ENCODE measurements at regions not wholly inside any gene's neighbourhood (a gene's known extent, or its start where the extent isn't known, plus 50 kb on each side); places are given as distances from the start of the nearest gene placed in this dataset.
A peak's percentile ranks its signal among the peaks of the same experiment; 100 is the strongest.

- H3K4me1 ChIP-seq (ENCODE audit: control insufficient read depth, insufficient read depth, low read length) = peaks cover 19% of the 10 kb centered on the region
- H3K9ac ChIP-seq (ENCODE audit: low read length) = no peak overlapping the region
- H3K4me3 ChIP-seq (ENCODE audit: low read length) = no peak overlapping the region
- H3K27me3 ChIP-seq (replicated peaks; ENCODE audit: control insufficient read depth, insufficient read depth, low read length) = peaks cover 9% of the 10 kb centered on the region
- no peaks in the 10 kb centered on the region for H3K36me3 ChIP-seq (ENCODE audit: control insufficient read depth, insufficient read depth, low read length, severe bottlenecking)
- no peak for DNase-seq (ENCODE audit: low read depth)
- peaks cover 4% of the 10 kb centered on the region for H3K9me3 ChIP-seq (ENCODE audit: control insufficient read depth, low read length)
Measured at GRCh38 chr19:29118389-29118788, 94.6 kb downstream of the UQCRFS1 start.

DNA sequence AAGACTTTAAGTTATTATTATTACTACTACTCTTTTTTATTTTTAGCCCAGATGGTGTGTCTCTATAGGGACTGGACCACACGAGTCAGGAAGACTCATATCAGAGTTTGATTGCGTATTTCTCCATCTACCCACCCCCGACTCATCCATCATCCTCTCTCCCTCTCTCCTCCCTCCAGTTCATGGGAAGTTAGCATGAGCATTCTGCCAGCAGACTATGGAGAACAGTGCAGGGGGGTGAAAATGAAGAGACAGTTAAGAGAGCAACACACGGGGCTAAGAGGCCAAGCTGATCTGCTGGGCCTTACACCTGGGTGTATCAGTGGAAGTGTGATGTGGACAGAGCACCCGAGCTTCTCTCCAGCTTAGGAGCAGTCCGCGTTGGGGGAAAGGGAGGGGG, 95.0 kb downstream of the UQCRFS1 start:
- H3K9ac ChIP-seq (ENCODE audit: low read length) = no peak overlapping the region

DNA sequence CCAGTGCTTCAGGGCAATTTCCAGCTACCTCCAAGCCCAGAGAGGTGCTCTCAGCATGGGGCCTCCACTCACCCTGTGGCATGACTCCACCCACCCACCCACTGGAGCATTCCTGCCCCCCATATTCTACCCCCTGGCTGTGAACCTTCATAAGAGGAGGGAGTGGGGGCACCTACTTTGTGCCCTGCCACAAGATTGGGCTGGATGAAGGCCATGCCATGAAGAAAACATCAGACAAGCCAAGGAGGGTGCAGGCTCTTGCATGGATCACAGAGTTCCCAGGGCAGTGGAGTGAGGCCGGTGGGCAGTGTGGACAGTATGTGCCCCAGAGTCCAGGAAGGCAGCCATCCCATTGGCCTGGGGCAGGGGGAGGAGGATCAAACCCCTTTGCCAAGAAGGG, 97.8 kb downstream of the UQCRFS1 start:
- no peak for DNase-seq (ENCODE audit: low read depth)
- Histone ChIP-seq H3K9ac (ENCODE audit: low read length) (no peak overlapping the region), H3K36me3 (ENCODE audit: control insufficient read depth, insufficient read depth, low read length, severe bottlenecking) (no peaks in the 10 kb centered on the region), H3K9me3 (ENCODE audit: control insufficient read depth, low read length) (peaks cover 4% of the 10 kb centered on the region), H3K4me3 (ENCODE audit: low read length) (no peak overlapping the region), H3K4me1 (ENCODE audit: control insufficient read depth, insufficient read depth, low read length) (peaks cover 38% of the 10 kb centered on the region), H3K27me3 (replicated peaks; ENCODE audit: control insufficient read depth, insufficient read depth, low read length) (peaks cover 26% of the 10 kb centered on the region)

More for the DNA sequence above, 95.0 kb downstream of the UQCRFS1 start:
- Histone ChIP-seq H3K36me3 (ENCODE audit: control insufficient read depth, insufficient read depth, low read length, severe bottlenecking) (no peaks in the 10 kb centered on the region), H3K27me3 (replicated peaks; ENCODE audit: control insufficient read depth, insufficient read depth, low read length) (peaks cover 10% of the 10 kb centered on the region), H3K4me3 (ENCODE audit: low read length) (no peak overlapping the region), H3K9me3 (ENCODE audit: control insufficient read depth, low read length) (peaks cover 4% of the 10 kb centered on the region), H3K4me1 (ENCODE audit: control insufficient read depth, insufficient read depth, low read length) (peaks cover 19% of the 10 kb centered on the region)
- no peak for DNase-seq (ENCODE audit: low read depth)

- Histone ChIP-seq H3K27me3 (replicated peaks; ENCODE audit: control insufficient read depth, insufficient read depth, low read length) (peaks cover 26% of the 10 kb centered on the region), H3K9me3 (ENCODE audit: control insufficient read depth, low read length) (peaks cover 4% of the 10 kb centered on the region), H3K9ac (ENCODE audit: low read length) (no peak overlapping the region), H3K4me1 (ENCODE audit: control insufficient read depth, insufficient read depth, low read length) (peaks cover 35% of the 10 kb centered on the region), H3K4me3 (ENCODE audit: low read length) (no peak overlapping the region), H3K36me3 (ENCODE audit: control insufficient read depth, insufficient read depth, low read length, severe bottlenecking) (no peaks in the 10 kb centered on the region)
- no peak for DNase-seq (ENCODE audit: low read depth)
Measured at GRCh38 chr19:29113838-29114237, 99.1 kb downstream of the UQCRFS1 start.

GRCh38 chr19:29111576-29111975, 101.4 kb downstream of the UQCRFS1 start:
- peaks cover 4% of the 10 kb centered on the region for H3K9me3 ChIP-seq (ENCODE audit: control insufficient read depth, low read length)
- peaks cover 35% of the 10 kb centered on the region for H3K4me1 ChIP-seq (ENCODE audit: control insufficient read depth, insufficient read depth, low read length)
- H3K27me3 ChIP-seq (replicated peaks; ENCODE audit: control insufficient read depth, insufficient read depth, low read length) = peaks cover 26% of the 10 kb centered on the region
- no peak overlapping the region for H3K9ac ChIP-seq (ENCODE audit: low read length)
- no peak for DNase-seq (ENCODE audit: low read depth)
- no peaks in the 10 kb centered on the region for H3K36me3 ChIP-seq (ENCODE audit: control insufficient read depth, insufficient read depth, low read length, severe bottlenecking)
- H3K4me3 ChIP-seq (ENCODE audit: low read length) = no peak overlapping the region

GRCh38 chr19:29107831-29108230, 105.1 kb downstream of the UQCRFS1 start:
- peaks cover 29% of the 10 kb centered on the region for H3K4me1 ChIP-seq (ENCODE audit: control insufficient read depth, insufficient read depth, low read length)
- no peaks in the 10 kb centered on the region for H3K36me3 ChIP-seq (ENCODE audit: control insufficient read depth, insufficient read depth, low read length, severe bottlenecking)
- H3K9me3 ChIP-seq (ENCODE audit: control insufficient read depth, low read length) = no peaks in the 10 kb centered on the region
- peaks cover 27% of the 10 kb centered on the region for H3K27me3 ChIP-seq (replicated peaks; ENCODE audit: control insufficient read depth, insufficient read depth, low read length)
- H3K9ac ChIP-seq (ENCODE audit: low read length) = no peak overlapping the region
- no peak for DNase-seq (ENCODE audit: low read depth)
- H3K4me3 ChIP-seq (ENCODE audit: low read length) = no peak overlapping the region

- DNase-seq (ENCODE audit: low read depth) = no peak
- Histone ChIP-seq H3K36me3 (ENCODE audit: control insufficient read depth, insufficient read depth, low read length, severe bottlenecking) (no peaks in the 10 kb centered on the region), H3K4me3 (ENCODE audit: low read length) (no peak overlapping the region), H3K9me3 (ENCODE audit: control insufficient read depth, low read length) (peaks cover 2% of the 10 kb centered on the region), H3K9ac (ENCODE audit: low read length) (no peak overlapping the region), H3K27me3 (replicated peaks; ENCODE audit: control insufficient read depth, insufficient read depth, low read length) (peaks cover 20% of the 10 kb centered on the region), H3K4me1 (ENCODE audit: control insufficient read depth, insufficient read depth, low read length) (peaks cover 22% of the 10 kb centered on the region)
Measured at GRCh38 chr19:29106346-29106885, 106.5 kb downstream of the UQCRFS1 start.

DNA sequence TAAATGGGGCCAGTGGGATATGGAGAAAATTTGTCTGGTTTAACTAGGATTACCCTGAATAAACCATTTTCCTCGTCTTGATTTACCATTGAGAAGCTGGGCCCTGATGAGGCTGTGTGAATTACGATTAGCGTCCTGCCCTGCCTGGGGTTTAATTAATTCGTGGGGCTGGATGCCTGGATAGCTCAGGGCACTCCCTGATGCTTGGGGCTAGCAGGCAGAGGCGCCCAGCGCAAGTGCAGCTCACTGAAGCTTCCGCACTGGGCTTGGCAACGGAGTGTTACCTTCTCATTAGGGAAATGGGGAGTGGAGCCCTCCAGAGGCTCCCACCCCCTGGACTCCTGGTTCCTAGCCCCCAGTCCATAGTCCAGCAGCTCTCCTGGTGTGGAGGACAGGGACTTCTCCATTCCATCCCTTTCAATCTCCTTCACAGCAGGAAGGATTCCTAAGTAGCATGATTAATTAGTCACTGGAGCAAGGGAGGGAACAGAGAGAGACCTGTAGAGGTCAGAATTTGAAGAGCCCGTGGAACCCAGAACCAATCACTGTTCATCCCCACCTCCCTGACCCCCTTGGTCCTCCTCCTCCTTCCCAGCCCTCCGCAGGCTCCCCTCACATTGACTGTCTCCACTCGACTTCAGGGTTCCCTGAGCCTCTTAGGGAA, 107.2 kb downstream of the UQCRFS1 start:
- Histone ChIP-seq H3K36me3 (ENCODE audit: control insufficient read depth, insufficient read depth, low read length, severe bottlenecking) (no peaks in the 10 kb centered on the region), H3K4me3 (ENCODE audit: low read length) (no peak overlapping the region), H3K4me1 (ENCODE audit: control insufficient read depth, insufficient read depth, low read length) (peaks cover 15% of the 10 kb centered on the region), H3K27me3 (replicated peaks; ENCODE audit: control insufficient read depth, insufficient read depth, low read length) (peaks cover 14% of the 10 kb centered on the region), H3K9me3 (ENCODE audit: control insufficient read depth, low read length) (peaks cover 2% of the 10 kb centered on the region), H3K9ac (ENCODE audit: low read length) (no peak overlapping the region)
- DNase-seq (ENCODE audit: low read depth) = no peak

DNA sequence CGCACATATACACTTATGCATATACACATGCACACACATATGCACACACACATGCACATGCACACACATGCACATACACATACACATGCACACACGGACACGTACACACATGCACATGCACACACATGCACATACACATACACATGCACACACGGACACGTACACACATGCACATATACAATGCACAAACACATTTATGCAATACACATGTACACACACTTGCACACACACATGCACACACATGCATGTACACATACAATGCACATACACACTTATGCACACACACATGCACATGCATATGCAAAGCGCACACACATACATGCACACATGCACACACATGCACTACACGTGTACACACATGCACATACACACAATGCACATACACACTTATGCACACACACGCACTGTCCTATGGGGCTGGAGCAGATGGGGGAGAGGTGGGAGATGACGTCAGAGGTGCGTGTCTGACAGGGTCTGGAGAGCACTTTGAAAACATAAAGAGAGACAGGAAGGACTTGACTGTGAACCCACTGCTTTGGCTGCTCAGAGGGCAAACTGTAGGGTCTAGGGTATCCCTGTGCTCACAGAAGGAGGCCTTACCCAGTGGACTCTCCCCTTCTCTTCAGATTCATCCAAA, 108.2 kb downstream of the UQCRFS1 start:
- Histone ChIP-seq H3K4me1 (ENCODE audit: control insufficient read depth, insufficient read depth, low read length) (peaks cover 14% of the 10 kb centered on the region), H3K27me3 (replicated peaks; ENCODE audit: control insufficient read depth, insufficient read depth, low read length) (peaks cover 8% of the 10 kb centered on the region), H3K4me3 (ENCODE audit: low read length) (no peak overlapping the region), H3K9ac (ENCODE audit: low read length) (no peak overlapping the region), H3K36me3 (ENCODE audit: control insufficient read depth, insufficient read depth, low read length, severe bottlenecking) (no peaks in the 10 kb centered on the region), H3K9me3 (ENCODE audit: control insufficient read depth, low read length) (peaks cover 2% of the 10 kb centered on the region)
- DNase-seq (ENCODE audit: low read depth) = no peak

GRCh38 chr19:29098863-29099481, 114.0 kb downstream of the UQCRFS1 start:
- H3K9ac ChIP-seq (ENCODE audit: low read length) = peak overlapping the region; percentile 54
- DNase-seq (ENCODE audit: low read depth) = peak; percentile 27
- H3K27me3 ChIP-seq (replicated peaks; ENCODE audit: control insufficient read depth, insufficient read depth, low read length) = peaks cover 4% of the 10 kb centered on the region
- H3K4me1 ChIP-seq (ENCODE audit: control insufficient read depth, insufficient read depth, low read length) = peaks cover 33% of the 10 kb centered on the region
- H3K4me3 ChIP-seq (ENCODE audit: low read length) = peak overlapping the region; percentile 32
- H3K36me3 ChIP-seq (ENCODE audit: control insufficient read depth, insufficient read depth, low read length, severe bottlenecking) = no peaks in the 10 kb centered on the region
- H3K9me3 ChIP-seq (ENCODE audit: control insufficient read depth, low read length) = peaks cover 2% of the 10 kb centered on the region

DNA sequence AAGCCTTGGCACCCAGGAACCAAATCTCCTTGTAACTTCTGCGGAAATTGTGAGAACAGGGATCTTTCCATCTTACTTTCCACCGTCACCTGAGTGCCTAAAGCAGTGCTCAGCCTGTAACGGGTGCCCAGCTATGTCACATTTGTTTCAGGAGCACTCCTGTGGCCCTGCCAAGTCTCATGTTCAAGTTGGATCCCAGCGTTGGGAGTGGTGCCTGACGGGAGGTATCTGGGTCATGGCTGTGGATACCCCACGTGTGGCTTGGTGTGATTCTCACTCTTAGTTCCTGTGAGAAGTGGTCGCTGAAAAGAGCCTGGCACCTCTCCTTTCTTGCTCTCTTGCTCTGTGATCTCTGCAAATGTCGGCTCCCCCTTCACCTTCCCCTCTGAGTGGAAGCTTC, 114.9 kb downstream of the UQCRFS1 start:
- Histone ChIP-seq H3K9ac (ENCODE audit: low read length) (peak overlapping the region; percentile 51), H3K36me3 (ENCODE audit: control insufficient read depth, insufficient read depth, low read length, severe bottlenecking) (no peaks in the 10 kb centered on the region), H3K4me1 (ENCODE audit: control insufficient read depth, insufficient read depth, low read length) (peaks cover 39% of the 10 kb centered on the region), H3K27me3 (replicated peaks; ENCODE audit: control insufficient read depth, insufficient read depth, low read length) (peaks cover 4% of the 10 kb centered on the region), H3K4me3 (ENCODE audit: low read length) (peak overlapping the region; percentile 32), H3K9me3 (ENCODE audit: control insufficient read depth, low read length) (peaks cover 2% of the 10 kb centered on the region)
- DNase-seq (ENCODE audit: low read depth) = no peak

All from adipocyte (in vitro differentiated cells).